ENCODE measurements at regions not wholly inside any gene's neighbourhood (a gene's known extent, or its start where the extent isn't known, plus 50 kb on each side); places are given as distances from the start of the nearest gene placed in this dataset.

GRCh38 chr10:33103863-33104379 is 145.9 kb upstream of the ITGB1 start:
- DNase-seq (ENCODE audit: low spot score in 2 of 2): no peak
- H3K9me3 ChIP-seq: no peaks in the 10 kb centered on the region
- peaks cover 0 to 4% (median 0%) of the 10 kb centered on the region in 4 donors for H3K4me1 ChIP-seq
- no peak overlapping the region for H3K4me3 ChIP-seq
- no peak overlapping the region for H3K27ac ChIP-seq
- H3K27me3 ChIP-seq: no peaks in the 10 kb centered on the region
- no peaks in the 10 kb centered on the region for H3K36me3 ChIP-seq
- TF ChIP-seq POLR2A (IDR thresholded peaks at IDR 0.05) (no peak), EP300 (IDR thresholded peaks at IDR 0.05) (no peak), CTCF (IDR thresholded peaks at IDR 0.05) (no peak)
- WGBS, 2 donors: 80 to 89% methylated on average over 5 of the region's 5 CpGs

- Histone ChIP-seq H3K4me1 (peaks cover 0 to 4% (median 0%) of the 10 kb centered on the region in 4 donors), H3K4me3 (no peak overlapping the region), H3K36me3 (no peaks in the 10 kb centered on the region), H3K27me3 (no peaks in the 10 kb centered on the region), H3K27ac (no peak overlapping the region), H3K9me3 (no peaks in the 10 kb centered on the region)
- no peak for TF ChIP-seq CTCF (IDR thresholded peaks at IDR 0.05)
- TF ChIP-seq EP300 (IDR thresholded peaks at IDR 0.05): no peak
- no peak for TF ChIP-seq POLR2A (IDR thresholded peaks at IDR 0.05)
- no peak for DNase-seq (ENCODE audit: low spot score in 2 of 2)
- 79 to 89% methylated on average over 5 of the region's 5 CpGs for WGBS, 2 donors
Observed at GRCh38 chr10:33102071-33102470, 144.0 kb upstream of the ITGB1 start.

- WGBS, 2 donors: 32 to 36% methylated on average over 3 of the region's 3 CpGs
- Histone ChIP-seq H3K36me3 (no peaks in the 10 kb centered on the region), H3K27me3 (no peaks in the 10 kb centered on the region), H3K4me1 (peaks cover 0 to 4% (median 0%) of the 10 kb centered on the region in 4 donors), H3K27ac (no peak overlapping the region), H3K9me3 (no peaks in the 10 kb centered on the region), H3K4me3 (no peak overlapping the region)
- DNase-seq (ENCODE audit: low spot score in 2 of 2): no peak
- TF ChIP-seq CTCF (IDR thresholded peaks at IDR 0.05) (no peak), EP300 (IDR thresholded peaks at IDR 0.05) (no peak), POLR2A (IDR thresholded peaks at IDR 0.05) (no peak)
Observed at GRCh38 chr10:33101392-33101787, 143.4 kb upstream of the ITGB1 start.

- TF ChIP-seq EP300 (IDR thresholded peaks at IDR 0.05): no peak
- TF ChIP-seq POLR2A (IDR thresholded peaks at IDR 0.05): no peak
- TF ChIP-seq CTCF (IDR thresholded peaks at IDR 0.05): no peak
- Histone ChIP-seq H3K27ac (peak overlapping the region in 1 of 4 donors; percentile 4), H3K27me3 (no peaks in the 10 kb centered on the region), H3K36me3 (no peaks in the 10 kb centered on the region), H3K4me3 (no peak overlapping the region), H3K4me1 (peaks cover 0 to 4% (median 0%) of the 10 kb centered on the region in 4 donors), H3K9me3 (no peaks in the 10 kb centered on the region)
- 47 to 53% methylated on average over 1 of the region's 1 CpG for WGBS, 2 donors
- no peak for DNase-seq (ENCODE audit: low spot score in 2 of 2)
Observed at GRCh38 chr10:33100781-33101391, 142.9 kb upstream of the ITGB1 start.

- Histone ChIP-seq H3K9me3 (peaks cover 0 to 4% (median 0%) of the 10 kb centered on the region in 4 donors), H3K36me3 (no peaks in the 10 kb centered on the region), H3K4me3 (no peak overlapping the region), H3K27ac (no peak overlapping the region), H3K4me1 (peaks cover 0 to 4% (median 0%) of the 10 kb centered on the region in 4 donors), H3K27me3 (no peaks in the 10 kb centered on the region)
- TF ChIP-seq CTCF (IDR thresholded peaks at IDR 0.05): no peak
- TF ChIP-seq EP300 (IDR thresholded peaks at IDR 0.05): no peak
- no peak for TF ChIP-seq POLR2A (IDR thresholded peaks at IDR 0.05)
- no peak for DNase-seq (ENCODE audit: low spot score in 2 of 2)
- 14 to 27% methylated on average over 1 of the region's 1 CpG for WGBS, 2 donors
Observed at GRCh38 chr10:33099748-33100147, 141.7 kb upstream of the ITGB1 start.
